ENCODE measurements at regions not wholly inside any gene's neighbourhood (a gene's known extent, or its start where the extent isn't known, plus 50 kb on each side); places are given as distances from the start of the nearest gene placed in this dataset.

DNA sequence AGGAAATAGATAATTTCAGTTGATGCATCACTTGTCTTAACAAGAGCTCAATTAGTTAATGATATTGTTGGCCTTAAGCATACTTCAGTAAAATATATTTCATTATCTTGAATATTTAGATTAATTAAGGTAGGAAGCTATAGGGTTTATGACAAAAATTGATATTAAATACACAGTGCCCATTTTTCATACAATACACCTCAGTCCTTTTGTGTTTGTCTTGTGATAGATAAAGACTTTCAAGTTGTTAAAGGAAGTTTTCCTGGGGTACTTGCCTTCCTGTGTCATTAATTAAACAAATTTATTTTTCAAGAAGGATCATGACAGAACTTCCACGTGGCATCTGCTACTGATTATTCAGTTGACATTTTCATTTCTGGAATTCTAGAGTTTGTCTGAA lies 420.5 kb downstream of the MTX2 start:
- TF ChIP-seq CREB1 (CRISPR knock-in tag; IDR thresholded peaks at IDR 0.05) (no peak), SP1 (CRISPR knock-in tag; conservative IDR thresholded peaks at IDR 0.05) (no peak)
- TF ChIP-seq, protein P1, sequence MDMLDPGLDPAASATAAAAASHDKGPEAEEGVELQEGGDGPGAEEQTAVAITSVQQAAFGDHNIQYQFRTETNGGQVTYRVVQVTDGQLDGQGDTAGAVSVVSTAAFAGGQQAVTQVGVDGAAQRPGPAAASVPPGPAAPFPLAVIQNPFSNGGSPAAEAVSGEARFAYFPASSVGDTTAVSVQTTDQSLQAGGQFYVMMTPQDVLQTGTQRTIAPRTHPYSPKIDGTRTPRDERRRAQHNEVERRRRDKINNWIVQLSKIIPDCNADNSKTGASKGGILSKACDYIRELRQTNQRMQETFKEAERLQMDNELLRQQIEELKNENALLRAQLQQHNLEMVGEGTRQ (CRISPR knock-in tag; IDR thresholded peaks at IDR 0.05), result no peak
- TF ChIP-seq, protein P2, sequence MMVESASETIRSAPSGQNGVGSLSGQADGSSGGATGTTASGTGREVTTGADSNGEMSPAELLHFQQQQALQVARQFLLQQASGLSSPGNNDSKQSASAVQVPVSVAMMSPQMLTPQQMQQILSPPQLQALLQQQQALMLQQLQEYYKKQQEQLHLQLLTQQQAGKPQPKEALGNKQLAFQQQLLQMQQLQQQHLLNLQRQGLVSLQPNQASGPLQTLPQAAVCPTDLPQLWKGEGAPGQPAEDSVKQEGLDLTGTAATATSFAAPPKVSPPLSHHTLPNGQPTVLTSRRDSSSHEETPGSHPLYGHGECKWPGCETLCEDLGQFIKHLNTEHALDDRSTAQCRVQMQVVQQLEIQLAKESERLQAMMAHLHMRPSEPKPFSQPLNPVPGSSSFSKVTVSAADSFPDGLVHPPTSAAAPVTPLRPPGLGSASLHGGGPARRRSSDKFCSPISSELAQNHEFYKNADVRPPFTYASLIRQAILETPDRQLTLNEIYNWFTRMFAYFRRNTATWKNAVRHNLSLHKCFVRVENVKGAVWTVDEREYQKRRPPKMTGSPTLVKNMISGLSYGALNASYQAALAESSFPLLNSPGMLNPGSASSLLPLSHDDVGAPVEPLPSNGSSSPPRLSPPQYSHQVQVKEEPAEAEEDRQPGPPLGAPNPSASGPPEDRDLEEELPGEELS (CRISPR knock-in tag; IDR thresholded peaks at IDR 0.05), result no peak
- TF ChIP-seq, protein P3, sequence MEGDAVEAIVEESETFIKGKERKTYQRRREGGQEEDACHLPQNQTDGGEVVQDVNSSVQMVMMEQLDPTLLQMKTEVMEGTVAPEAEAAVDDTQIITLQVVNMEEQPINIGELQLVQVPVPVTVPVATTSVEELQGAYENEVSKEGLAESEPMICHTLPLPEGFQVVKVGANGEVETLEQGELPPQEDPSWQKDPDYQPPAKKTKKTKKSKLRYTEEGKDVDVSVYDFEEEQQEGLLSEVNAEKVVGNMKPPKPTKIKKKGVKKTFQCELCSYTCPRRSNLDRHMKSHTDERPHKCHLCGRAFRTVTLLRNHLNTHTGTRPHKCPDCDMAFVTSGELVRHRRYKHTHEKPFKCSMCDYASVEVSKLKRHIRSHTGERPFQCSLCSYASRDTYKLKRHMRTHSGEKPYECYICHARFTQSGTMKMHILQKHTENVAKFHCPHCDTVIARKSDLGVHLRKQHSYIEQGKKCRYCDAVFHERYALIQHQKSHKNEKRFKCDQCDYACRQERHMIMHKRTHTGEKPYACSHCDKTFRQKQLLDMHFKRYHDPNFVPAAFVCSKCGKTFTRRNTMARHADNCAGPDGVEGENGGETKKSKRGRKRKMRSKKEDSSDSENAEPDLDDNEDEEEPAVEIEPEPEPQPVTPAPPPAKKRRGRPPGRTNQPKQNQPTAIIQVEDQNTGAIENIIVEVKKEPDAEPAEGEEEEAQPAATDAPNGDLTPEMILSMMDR (IDR thresholded peaks at IDR 0.05), result no peak
- TF ChIP-seq, protein P4, sequence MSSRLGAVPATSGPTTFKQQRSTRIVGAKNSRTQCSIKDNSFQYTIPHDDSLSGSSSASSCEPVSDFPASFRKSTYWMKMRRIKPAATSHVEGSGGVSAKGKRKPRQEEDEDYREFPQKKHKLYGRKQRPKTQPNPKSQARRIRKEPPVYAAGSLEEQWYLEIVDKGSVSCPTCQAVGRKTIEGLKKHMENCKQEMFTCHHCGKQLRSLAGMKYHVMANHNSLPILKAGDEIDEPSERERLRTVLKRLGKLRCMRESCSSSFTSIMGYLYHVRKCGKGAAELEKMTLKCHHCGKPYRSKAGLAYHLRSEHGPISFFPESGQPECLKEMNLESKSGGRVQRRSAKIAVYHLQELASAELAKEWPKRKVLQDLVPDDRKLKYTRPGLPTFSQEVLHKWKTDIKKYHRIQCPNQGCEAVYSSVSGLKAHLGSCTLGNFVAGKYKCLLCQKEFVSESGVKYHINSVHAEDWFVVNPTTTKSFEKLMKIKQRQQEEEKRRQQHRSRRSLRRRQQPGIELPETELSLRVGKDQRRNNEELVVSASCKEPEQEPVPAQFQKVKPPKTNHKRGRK (CRISPR knock-in tag; IDR thresholded peaks at IDR 0.05; ENCODE audit: borderline replicate concordance), result no peak

All from WTC11 (cell line).